ENCODE measurements at regions not wholly inside any gene's neighbourhood (a gene's known extent, or its start where the extent isn't known, plus 50 kb on each side); places are given as distances from the start of the nearest gene placed in this dataset.

- no peak for DNase-seq (ENCODE audit: low read depth in 1 of 2, low spot score in 1 of 2)
- TF ChIP-seq GABPA (IDR thresholded peaks at IDR 0.05; ENCODE audit: low read depth) (no peak), SPI1 (IDR thresholded peaks at IDR 0.05; ENCODE audit: borderline replicate concordance, low read depth) (no peak), REST (IDR thresholded peaks at IDR 0.05; ENCODE audit: insufficient replicate concordance, low read depth) (no peak), POLR2AphosphoS5 (IDR thresholded peaks at IDR 0.05; ENCODE audit: low read depth) (no peak), CTCF (IDR thresholded peaks at IDR 0.05; ENCODE audit: insufficient read depth, low read length) (no peak)
- H3K27me3 ChIP-seq (ENCODE audit: insufficient read depth, poor library complexity, severe bottlenecking), result peaks cover 2% of the 10 kb centered on the region
- H3K4me3 ChIP-seq (replicated peaks; ENCODE audit: insufficient read depth, low read length), result no peak overlapping the region
- no peak overlapping the region for H3K27ac ChIP-seq (replicated peaks)
Observed at GRCh38 chr15:52857937-52858781, 68.0 kb upstream of the ONECUT1 start.

- no peak overlapping the region for H3K27ac ChIP-seq (replicated peaks)
- no peak for DNase-seq (ENCODE audit: low read depth in 1 of 2, low spot score in 1 of 2)
Observed at GRCh38 chr15:52857471-52857870, 67.3 kb upstream of the ONECUT1 start.

More at GRCh38 chr15:52857471-52857870, 67.3 kb upstream of the ONECUT1 start:
- Histone ChIP-seq H3K4me3 (replicated peaks; ENCODE audit: insufficient read depth, low read length) (no peak overlapping the region), H3K27me3 (ENCODE audit: insufficient read depth, poor library complexity, severe bottlenecking) (peaks cover 2% of the 10 kb centered on the region)
- no peak for TF ChIP-seq GABPA (IDR thresholded peaks at IDR 0.05; ENCODE audit: low read depth)
- no peak for TF ChIP-seq REST (IDR thresholded peaks at IDR 0.05; ENCODE audit: insufficient replicate concordance, low read depth)
- no peak for TF ChIP-seq SPI1 (IDR thresholded peaks at IDR 0.05; ENCODE audit: borderline replicate concordance, low read depth)
- no peak for TF ChIP-seq CTCF (IDR thresholded peaks at IDR 0.05; ENCODE audit: insufficient read depth, low read length)
- no peak for TF ChIP-seq POLR2AphosphoS5 (IDR thresholded peaks at IDR 0.05; ENCODE audit: low read depth)

All from HL-60 (cell line).